ENCODE measurements at regions not wholly inside any gene's neighbourhood (a gene's known extent, or its start where the extent isn't known, plus 50 kb on each side); places are given as distances from the start of the nearest gene placed in this dataset.

- DNase-seq: peak; percentile 78
Observed at GRCh38 chr5:139733698-139734538, 61.7 kb upstream of the PSD2 start.

- no peak for DNase-seq
Observed at GRCh38 chr5:139734539-139734916, 61.1 kb upstream of the PSD2 start.

GRCh38 chr5:139738193-139739149 lies 57.1 kb upstream of the PSD2 start:
- DNase-seq: no peak

GRCh38 chr5:139739150-139739974 lies 56.2 kb upstream of the PSD2 start:
- no peak for DNase-seq

GRCh38 chr5:139740138-139740991 lies 55.2 kb upstream of the PSD2 start:
- no peak for DNase-seq

GRCh38 chr5:139740992-139741672 lies 54.5 kb upstream of the PSD2 start:
- DNase-seq: no peak

GRCh38 chr5:139741823-139742172 lies 53.8 kb upstream of the PSD2 start:
- no peak for DNase-seq

GRCh38 chr5:139742173-139742903 lies 53.3 kb upstream of the PSD2 start:
- no peak for DNase-seq

GRCh38 chr5:139743001-139743771 lies 52.4 kb upstream of the PSD2 start:
- DNase-seq: no peak

- no peak for DNase-seq
Observed at GRCh38 chr5:139743804-139744203, 51.8 kb upstream of the PSD2 start.

GRCh38 chr5:139744471-139745131 lies 51.0 kb upstream of the PSD2 start:
- peak; percentile 65 for DNase-seq

GRCh38 chr5:139745132-139745799 lies 50.3 kb upstream of the PSD2 start:
- DNase-seq: peak; percentile 43

GRCh38 chr5:139745800-139746690 lies 49.6 kb upstream of the PSD2 start:
- DNase-seq: peak; percentile 46

All from occipital lobe (tissue), 1 donor.